SU-DHL-6 (cell line): ENCODE measurements at regions not wholly inside any gene's neighbourhood (a gene's known extent, or its start where the extent isn't known, plus 50 kb on each side); places are given as distances from the start of the nearest gene placed in this dataset.

Experiments
- EZH2phosphoT487 ChIP-seq: fragments of 200-600 bp; sonication (generic), shearing (Covaris generic); conservative IDR thresholded peaks from 2 replicates; pipeline ENCODE4 v1.6.1; 2018; ENCODE audit warnings: mild to moderate bottlenecking, antibody characterized with exemption, low read length, moderate library complexity, mixed read lengths
- TF ChIP-seq, protein P1 (sequence below): fragments of 200-600 bp; sonication (generic); IDR thresholded peaks from one replicate; pipeline ENCODE4 v1.5.1; 2017; ENCODE audit warnings: antibody characterized with exemption, mild to moderate bottlenecking, low read length, moderate library complexity; ENCODE audit not compliant: insufficient read depth, poor library complexity, severe bottlenecking

DNA sequence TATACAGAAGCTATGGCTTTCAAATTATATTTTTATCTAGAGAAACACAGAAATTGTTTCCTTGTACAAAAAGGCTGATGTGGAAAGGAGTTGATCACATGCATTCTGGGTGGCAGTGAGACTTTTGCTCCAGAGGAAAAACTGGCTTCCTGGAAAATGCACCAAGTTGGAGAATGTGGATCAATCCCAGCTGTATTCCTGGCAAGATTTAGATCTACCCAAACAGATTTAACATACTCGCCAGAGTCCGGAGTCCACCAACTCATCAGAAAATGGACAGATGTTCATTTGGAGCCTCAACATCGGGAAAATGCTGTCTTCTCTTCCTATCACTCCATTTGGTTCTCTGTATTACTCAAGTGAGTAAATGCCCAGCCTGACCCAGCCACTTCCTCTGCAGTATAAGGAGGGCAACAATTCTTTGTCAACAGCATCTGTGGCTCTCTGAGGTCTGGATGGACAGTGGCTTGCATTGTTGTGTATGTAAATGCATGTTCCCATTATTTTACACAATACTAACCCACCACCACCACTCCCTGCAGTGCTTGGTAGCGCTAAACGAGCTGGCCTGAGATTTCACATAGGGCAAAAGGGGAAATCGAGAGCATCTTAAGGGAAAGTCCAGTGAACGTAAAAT is 226.2 kb upstream of the IRF2BP2 start:
- TF ChIP-seq, protein P1, sequence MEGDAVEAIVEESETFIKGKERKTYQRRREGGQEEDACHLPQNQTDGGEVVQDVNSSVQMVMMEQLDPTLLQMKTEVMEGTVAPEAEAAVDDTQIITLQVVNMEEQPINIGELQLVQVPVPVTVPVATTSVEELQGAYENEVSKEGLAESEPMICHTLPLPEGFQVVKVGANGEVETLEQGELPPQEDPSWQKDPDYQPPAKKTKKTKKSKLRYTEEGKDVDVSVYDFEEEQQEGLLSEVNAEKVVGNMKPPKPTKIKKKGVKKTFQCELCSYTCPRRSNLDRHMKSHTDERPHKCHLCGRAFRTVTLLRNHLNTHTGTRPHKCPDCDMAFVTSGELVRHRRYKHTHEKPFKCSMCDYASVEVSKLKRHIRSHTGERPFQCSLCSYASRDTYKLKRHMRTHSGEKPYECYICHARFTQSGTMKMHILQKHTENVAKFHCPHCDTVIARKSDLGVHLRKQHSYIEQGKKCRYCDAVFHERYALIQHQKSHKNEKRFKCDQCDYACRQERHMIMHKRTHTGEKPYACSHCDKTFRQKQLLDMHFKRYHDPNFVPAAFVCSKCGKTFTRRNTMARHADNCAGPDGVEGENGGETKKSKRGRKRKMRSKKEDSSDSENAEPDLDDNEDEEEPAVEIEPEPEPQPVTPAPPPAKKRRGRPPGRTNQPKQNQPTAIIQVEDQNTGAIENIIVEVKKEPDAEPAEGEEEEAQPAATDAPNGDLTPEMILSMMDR = no peak
- TF ChIP-seq EZH2phosphoT487 = no peak
